ENCODE measurements at regions not wholly inside any gene's neighbourhood (a gene's known extent, or its start where the extent isn't known, plus 50 kb on each side); places are given as distances from the start of the nearest gene placed in this dataset.

- TF ChIP-seq CTCF (IDR thresholded peaks at IDR 0.05) (no peak), SIN3A (IDR thresholded peaks at IDR 0.05; ENCODE audit: borderline replicate concordance, low read depth, low read length) (no peak)
Measured at GRCh38 chr3:132973441-132973840, 64.8 kb upstream of the TMEM108 start.
